ENCODE measurements at regions not wholly inside any gene's neighbourhood (a gene's known extent, or its start where the extent isn't known, plus 50 kb on each side); places are given as distances from the start of the nearest gene placed in this dataset.

DNA sequence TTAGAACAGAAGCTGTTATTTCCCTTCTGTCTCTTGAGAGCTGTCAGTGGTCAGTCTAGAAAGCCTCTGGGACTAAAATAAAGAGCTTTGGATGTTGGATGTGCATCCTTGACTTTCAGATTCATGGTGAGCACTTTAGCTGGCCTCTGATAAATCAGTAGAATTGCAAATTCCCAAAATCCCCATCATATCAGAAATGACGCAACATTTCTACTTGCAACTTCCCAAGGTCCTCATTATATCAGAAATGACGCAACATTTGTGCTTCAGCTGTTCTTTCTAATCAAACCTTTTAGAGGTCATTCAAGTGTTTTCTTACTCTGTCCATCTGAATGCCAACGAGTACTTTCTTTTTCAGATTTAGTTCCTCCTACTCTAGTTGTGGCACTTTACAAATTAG lies 167.3 kb upstream of the MOCS2 start:
- TF ChIP-seq GATA2 (IDR thresholded peaks at IDR 0.05; ENCODE audit: low read depth, low read length) (no peak), GATA3 (IDR thresholded peaks at IDR 0.05; ENCODE audit: low read depth, low read length) (no peak)

DNA sequence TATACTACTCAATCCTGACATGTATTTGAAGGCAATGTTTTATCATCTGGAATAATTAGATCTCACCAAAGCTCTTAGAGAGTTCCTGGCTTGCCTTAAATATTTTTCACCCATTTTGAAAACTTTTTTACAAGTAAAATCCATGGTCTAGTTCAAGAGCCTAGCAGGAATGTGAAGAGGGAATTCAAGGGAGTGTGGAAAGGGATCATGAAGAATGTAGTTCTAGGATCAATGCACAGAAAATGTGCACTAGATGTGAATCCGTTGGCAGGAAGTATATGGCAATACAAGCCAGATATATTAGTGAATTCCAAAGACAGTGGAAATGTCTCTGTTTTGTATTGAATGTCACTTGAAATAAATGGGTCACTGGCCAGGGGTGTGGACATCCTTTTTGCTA lies 167.9 kb upstream of the MOCS2 start:
- TF ChIP-seq GATA2 (IDR thresholded peaks at IDR 0.05; ENCODE audit: low read depth, low read length): no peak
- TF ChIP-seq GATA3 (IDR thresholded peaks at IDR 0.05; ENCODE audit: low read depth, low read length): no peak

DNA sequence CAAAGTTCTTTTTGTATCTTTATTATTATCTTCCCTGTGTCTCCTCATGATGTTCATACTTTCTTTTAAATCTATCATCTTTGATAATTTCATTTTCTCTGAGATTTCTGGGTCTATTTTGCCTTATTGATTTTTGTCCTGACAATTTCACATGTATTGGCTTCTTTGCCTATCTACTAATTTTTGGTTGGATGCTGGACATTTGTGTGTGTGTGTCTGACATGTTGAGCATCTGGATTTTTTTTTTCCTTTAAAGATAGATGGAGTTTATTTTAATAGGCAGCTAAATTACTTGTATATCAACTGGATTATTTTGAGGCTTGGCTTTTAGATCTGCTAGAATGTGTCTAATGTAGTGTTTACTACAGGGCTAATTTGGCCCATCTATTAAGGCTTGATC lies 178.0 kb upstream of the MOCS2 start:
- no peak for TF ChIP-seq GATA3 (IDR thresholded peaks at IDR 0.05; ENCODE audit: low read depth, low read length)
- no peak for TF ChIP-seq GATA2 (IDR thresholded peaks at IDR 0.05; ENCODE audit: low read depth, low read length)

DNA sequence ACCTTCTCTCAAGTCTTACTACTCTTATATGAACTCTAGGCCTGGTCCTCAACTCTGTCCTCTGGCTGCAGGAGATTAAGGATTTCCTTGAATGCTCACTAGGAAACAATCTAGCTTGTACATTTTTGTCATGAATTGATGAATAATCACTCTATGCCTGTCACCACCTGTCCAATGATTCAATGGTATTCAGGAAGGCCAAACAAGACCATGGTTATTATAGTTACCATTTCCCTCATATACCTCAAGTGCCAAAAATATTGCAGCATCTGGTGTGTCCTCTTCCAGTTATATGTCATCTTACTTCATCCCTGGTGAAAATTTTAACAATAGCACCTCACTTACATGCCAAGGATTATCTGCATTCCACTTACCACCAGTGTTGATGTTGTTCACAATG lies 179.0 kb upstream of the MOCS2 start:
- TF ChIP-seq GATA2 (IDR thresholded peaks at IDR 0.05; ENCODE audit: low read depth, low read length) (no peak), GATA3 (IDR thresholded peaks at IDR 0.05; ENCODE audit: low read depth, low read length) (no peak)

DNA sequence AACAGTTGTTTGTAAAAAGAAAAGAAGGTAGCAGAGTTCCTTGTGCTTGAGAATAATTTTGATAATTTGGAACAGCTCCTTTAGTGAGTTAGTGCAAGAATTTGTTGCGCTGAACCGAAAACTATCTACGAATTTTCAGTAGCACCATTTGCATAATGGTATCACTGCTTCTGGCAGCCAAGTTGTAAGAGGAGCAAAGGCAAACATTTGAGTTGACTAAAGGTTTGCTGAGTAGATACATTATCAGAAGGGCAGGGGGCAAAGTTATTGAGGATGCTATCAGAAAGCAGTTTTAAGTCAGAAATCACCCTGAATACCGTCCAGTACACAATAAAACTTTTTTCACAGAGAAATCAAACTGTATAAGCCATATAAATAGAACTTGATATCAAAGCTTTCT lies 181.5 kb upstream of the MOCS2 start:
- TF ChIP-seq GATA2 (IDR thresholded peaks at IDR 0.05; ENCODE audit: low read depth, low read length): no peak
- no peak for TF ChIP-seq GATA3 (IDR thresholded peaks at IDR 0.05; ENCODE audit: low read depth, low read length)

DNA sequence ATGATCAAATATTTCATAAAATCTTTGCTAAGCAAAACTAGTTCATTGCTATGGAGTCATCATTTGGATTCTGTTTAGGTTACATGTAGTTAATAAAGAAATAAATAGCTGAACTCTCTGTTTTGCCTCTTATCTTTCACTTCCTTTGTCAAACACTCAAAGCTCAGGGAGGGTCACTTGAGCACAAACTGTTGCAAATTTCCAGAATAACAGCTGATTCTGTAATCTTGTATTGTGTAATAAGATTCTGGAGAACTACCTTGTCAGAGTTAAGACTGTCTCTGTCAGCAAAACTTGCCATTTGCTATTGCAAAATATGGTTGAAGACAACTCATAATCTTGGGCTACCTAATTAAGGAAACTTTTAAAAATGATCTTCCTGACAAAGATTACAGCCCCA lies 182.0 kb upstream of the MOCS2 start:
- TF ChIP-seq GATA3 (IDR thresholded peaks at IDR 0.05; ENCODE audit: low read depth, low read length): no peak
- no peak for TF ChIP-seq GATA2 (IDR thresholded peaks at IDR 0.05; ENCODE audit: low read depth, low read length)

DNA sequence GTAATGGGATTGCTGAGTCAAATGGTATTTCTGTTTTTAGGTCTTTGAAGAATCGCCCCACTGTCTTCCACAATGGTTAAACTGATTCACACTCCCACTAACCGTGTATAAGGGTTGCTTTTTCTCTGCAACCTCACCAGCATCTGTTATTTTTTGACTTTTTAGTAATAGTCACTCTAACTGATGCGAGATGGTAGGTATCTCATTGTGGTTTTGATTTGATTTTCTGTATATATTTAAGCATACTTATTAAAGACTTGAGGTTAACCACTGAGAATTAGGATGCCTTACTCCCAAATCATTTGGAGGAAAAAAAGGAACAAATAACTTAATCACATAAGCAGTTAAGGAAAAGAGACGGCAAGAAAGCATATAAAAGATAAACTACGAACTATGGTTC lies 181.6 kb upstream of the FST start:
- no peak for TF ChIP-seq GATA2 (IDR thresholded peaks at IDR 0.05; ENCODE audit: low read depth, low read length)
- no peak for TF ChIP-seq GATA3 (IDR thresholded peaks at IDR 0.05; ENCODE audit: low read depth, low read length)

DNA sequence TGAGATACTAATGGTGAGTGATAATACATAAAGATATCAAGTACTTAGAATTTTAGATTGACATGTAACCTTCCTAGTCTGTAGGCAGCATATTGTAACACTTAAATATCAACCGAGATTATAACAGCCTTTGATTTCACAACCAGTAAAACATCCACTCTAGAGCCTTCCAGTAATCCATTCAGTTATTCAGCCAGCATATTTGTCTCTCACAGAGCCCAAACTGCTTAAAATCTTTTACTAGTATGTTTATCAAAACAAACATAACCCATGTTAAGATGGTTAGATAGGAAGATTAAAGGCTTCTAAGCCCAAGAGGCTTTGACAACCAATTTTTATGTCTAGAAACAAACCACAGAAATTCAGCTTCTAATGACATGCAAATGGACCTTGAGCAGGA lies 177.9 kb upstream of the FST start:
- TF ChIP-seq GATA3 (IDR thresholded peaks at IDR 0.05; ENCODE audit: low read depth, low read length) (no peak), GATA2 (IDR thresholded peaks at IDR 0.05; ENCODE audit: low read depth, low read length) (no peak)

DNA sequence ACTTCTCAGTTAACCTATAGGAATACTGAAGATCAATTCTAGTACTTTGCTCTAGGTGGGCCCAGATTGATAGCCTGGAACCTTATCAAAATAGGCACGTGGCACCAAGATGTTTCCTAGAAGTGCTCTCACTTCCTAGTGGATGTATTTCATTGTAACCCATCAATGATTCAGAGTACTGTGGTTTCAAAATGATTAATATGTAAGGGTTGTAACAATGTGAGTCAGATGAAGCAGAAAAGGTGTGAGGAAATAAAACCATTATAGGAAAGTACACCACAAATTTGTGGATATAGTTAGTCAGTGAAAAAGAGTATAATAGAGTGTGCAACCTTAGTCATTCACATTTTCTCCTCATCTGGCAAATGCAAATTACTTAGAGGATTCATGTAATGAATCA lies 177.3 kb upstream of the FST start:
- TF ChIP-seq GATA2 (IDR thresholded peaks at IDR 0.05; ENCODE audit: low read depth, low read length) (no peak), GATA3 (IDR thresholded peaks at IDR 0.05; ENCODE audit: low read depth, low read length) (no peak)

DNA sequence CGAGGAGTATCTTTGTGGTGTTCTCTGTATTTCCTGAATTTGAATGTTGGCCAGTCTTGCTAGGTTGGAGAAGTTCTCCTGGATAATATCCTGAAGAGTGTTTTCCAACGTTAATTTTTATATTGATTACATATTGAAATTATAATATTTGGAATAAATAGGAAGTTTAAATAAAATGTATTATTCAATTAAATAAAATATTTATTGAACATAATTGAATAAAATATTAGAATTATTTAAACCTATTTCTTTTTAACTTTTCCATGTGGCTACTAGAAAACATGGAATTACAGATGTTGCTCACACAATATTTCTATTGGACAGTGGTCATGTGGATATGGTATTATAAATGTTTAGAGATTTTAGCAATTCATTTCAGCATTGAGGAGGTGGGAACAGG lies 170.8 kb upstream of the FST start:
- TF ChIP-seq GATA2 (IDR thresholded peaks at IDR 0.05; ENCODE audit: low read depth, low read length): no peak
- no peak for TF ChIP-seq GATA3 (IDR thresholded peaks at IDR 0.05; ENCODE audit: low read depth, low read length)

DNA sequence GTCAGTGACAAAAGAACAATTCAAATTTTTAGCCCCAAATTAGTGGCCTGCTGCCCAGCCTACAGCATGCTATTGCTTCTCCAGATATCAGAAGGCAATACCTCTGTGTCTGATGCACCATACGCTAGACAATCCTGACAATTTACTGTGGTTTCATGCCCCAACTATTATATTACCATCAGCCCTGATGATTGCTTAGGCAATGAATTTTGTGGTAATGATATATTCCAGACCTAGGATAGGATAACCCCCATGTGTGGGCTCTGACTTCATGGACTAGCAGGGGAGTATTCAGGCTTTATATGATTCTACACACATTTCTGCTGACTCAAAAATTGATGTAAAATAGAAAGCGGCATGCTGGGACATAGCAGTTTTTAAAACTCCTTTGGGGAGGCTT lies 168.7 kb upstream of the FST start:
- TF ChIP-seq GATA2 (IDR thresholded peaks at IDR 0.05; ENCODE audit: low read depth, low read length) (no peak), GATA3 (IDR thresholded peaks at IDR 0.05; ENCODE audit: low read depth, low read length) (no peak)

DNA sequence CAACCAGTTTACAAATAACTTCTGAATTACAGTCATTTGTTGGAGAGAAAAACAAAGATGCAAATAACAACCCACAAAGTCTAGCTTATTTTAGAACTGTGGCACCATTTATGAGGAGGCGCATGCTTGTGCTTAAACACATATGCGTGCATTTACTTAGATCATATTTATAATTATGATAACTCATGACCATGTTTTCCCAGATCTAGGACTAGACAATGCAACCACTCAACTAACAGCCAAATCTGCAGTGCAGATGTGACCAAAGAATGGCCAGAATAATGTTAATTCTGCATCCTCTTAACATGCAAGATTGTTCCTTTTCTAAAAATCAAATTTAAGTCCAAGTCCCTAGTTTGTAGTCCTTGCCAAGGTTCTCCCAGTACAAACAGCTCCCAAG lies 167.3 kb upstream of the FST start:
- no peak for TF ChIP-seq GATA2 (IDR thresholded peaks at IDR 0.05; ENCODE audit: low read depth, low read length)
- TF ChIP-seq GATA3 (IDR thresholded peaks at IDR 0.05; ENCODE audit: low read depth, low read length): no peak

DNA sequence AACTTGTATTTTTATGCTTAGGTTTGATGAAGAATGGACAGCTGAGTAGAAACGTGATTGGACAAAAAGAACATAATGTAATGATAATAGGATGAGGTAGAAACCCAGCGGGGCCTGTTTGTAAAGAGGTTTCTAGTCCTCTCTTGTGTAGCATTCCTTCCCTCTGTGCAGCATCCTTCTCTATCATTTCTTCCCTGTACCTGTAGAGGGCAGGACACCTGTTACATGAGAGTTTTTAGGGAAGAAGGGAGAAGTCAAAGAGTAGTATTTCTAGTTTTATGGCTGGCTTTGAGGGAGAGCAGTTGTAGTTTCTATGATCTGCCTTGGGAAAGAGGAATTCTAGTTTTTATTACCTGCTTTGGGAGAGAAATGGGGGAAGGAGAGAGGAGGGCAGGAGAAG lies 162.1 kb upstream of the FST start:
- TF ChIP-seq GATA3 (IDR thresholded peaks at IDR 0.05; ENCODE audit: low read depth, low read length): no peak

DNA sequence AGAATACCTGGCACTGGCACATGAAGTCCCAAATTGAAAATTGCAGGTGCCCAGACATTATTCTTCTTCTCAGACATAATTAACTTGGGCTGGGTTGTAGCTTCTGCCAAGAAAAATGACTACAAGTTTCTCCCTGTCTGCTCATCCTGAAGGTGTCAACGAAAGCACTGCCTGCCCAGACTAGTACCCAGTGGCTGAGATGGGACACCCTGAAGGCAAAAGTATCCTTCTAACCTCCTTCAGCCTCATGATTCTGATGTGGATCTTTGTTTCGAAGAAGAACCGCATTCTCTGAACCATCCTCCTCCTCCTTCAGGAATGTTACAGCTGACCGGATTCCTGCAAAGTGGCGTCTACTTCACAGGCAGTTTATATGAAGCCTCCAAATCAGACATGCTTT lies 161.1 kb upstream of the FST start:
- TF ChIP-seq GATA3 (IDR thresholded peaks at IDR 0.05; ENCODE audit: low read depth, low read length): no peak
- TF ChIP-seq GATA2 (IDR thresholded peaks at IDR 0.05; ENCODE audit: low read depth, low read length): no peak

DNA sequence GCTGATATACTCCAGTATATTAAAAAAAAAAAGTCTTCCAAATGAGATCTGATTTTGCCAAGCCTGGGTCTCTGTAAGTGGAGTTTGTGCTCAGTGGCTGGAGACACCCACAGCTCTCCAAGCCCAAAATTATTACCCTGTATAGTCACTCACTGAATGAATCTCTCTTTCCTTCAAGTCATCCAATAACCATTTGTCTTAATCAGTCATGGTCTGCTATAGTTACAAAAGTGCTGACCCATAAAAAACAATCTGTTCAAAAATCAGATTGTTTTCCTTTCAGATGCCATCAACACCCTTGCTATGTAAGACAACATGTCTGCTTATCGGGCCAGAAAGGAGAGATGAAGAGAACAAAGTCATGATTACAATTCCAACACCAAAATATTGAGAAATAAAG lies 159.4 kb upstream of the FST start:
- no peak for TF ChIP-seq GATA3 (IDR thresholded peaks at IDR 0.05; ENCODE audit: low read depth, low read length)
- no peak for TF ChIP-seq GATA2 (IDR thresholded peaks at IDR 0.05; ENCODE audit: low read depth, low read length)

DNA sequence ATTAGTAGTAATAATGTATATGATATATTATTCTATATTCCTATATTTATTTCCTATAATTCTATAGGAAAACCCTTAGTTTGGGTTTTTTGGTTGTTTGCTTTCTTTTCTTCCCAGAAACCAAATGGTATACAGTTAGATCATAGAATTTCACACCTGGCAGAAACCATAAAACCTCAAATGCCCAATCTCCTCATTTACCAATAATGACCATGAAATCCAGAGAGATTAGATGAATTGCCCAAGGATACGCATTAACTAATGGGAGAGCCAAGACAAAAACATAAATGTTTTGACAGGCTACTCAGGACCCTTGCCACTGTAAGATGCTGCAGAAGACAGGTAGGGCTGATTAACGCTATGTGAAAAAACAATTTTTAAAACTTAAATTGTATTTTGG lies 158.7 kb upstream of the FST start:
- TF ChIP-seq GATA3 (IDR thresholded peaks at IDR 0.05; ENCODE audit: low read depth, low read length): no peak
- TF ChIP-seq GATA2 (IDR thresholded peaks at IDR 0.05; ENCODE audit: low read depth, low read length): no peak

DNA sequence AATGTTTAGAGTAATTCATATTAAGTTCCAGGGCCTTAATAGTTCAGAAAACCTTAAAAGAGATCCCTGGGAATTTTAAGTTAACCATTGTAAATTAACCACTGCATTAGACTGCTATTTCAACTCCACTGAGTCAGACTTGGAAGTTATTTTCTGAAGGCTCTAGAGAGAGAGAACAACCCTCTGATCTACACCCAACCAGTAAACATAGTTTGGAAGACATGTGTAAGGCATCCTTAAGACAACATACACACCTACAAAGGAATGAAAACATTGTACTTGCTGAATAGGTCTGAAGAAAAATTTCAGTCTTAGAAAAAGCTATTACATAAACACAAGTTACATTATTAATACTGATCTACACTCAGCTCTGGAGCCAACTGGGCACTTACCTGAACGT lies 158.2 kb upstream of the FST start:
- TF ChIP-seq GATA3 (IDR thresholded peaks at IDR 0.05; ENCODE audit: low read depth, low read length): no peak
- no peak for TF ChIP-seq GATA2 (IDR thresholded peaks at IDR 0.05; ENCODE audit: low read depth, low read length)

All from SH-SY5Y (cell line).